ENCODE measurements at regions not wholly inside any gene's neighbourhood (a gene's known extent, or its start where the extent isn't known, plus 50 kb on each side); places are given as distances from the start of the nearest gene placed in this dataset.

GRCh38 chr15:99857836-99858235 lies 124.6 kb upstream of the LYSMD4 start:
- TF ChIP-seq RAD21 (IDR thresholded peaks at IDR 0.05; ENCODE audit: low read depth) (no peak), MAX (IDR thresholded peaks at IDR 0.05) (no peak), CEBPB (IDR thresholded peaks at IDR 0.05) (no peak), FOXM1 (IDR thresholded peaks at IDR 0.05; ENCODE audit: borderline replicate concordance, low read depth) (no peak), TAF1 (IDR thresholded peaks at IDR 0.05; ENCODE audit: low read depth) (no peak), EP300 (IDR thresholded peaks at IDR 0.05; ENCODE audit: borderline replicate concordance) (no peak), USF1 (IDR thresholded peaks at IDR 0.05) (no peak), EGR1 (IDR thresholded peaks at IDR 0.05) (no peak)
